OCI-LY3 (cell line): ENCODE measurements at regions not wholly inside any gene's neighbourhood (a gene's known extent, or its start where the extent isn't known, plus 50 kb on each side); places are given as distances from the start of the nearest gene placed in this dataset.

Source experiments
- H2AFZ ChIP-seq: fragments of 200-600, 300-600 bp; shearing (Covaris generic); 2 replicates; pipeline ENCODE4 v1.6.0; 2014; ENCODE audit warnings: antibody characterized with exemption, low read depth, low read length
- H3K27ac ChIP-seq: fragments of 200-600, 300-600 bp; sonication (generic); 2 replicates; pipeline ENCODE4 v1.5.1; 2014; ENCODE audit warnings: mild to moderate bottlenecking, low read length, moderate library complexity, mixed read lengths
- H3K27me3 ChIP-seq: fragments of 200-600, 300-600 bp; sonication (generic); 2 replicates; pipeline ENCODE4 v1.6.1; 2014; ENCODE audit warnings: low read depth, low read length, mixed read lengths
- H3K36me3 ChIP-seq: fragments of 200-600, 300-600 bp; sonication (generic); replicated peaks from 2 replicates; pipeline ENCODE3; 2014; ENCODE audit warnings: low read depth, low read length, mixed read lengths
- H3K4me1 ChIP-seq: fragments of 300-600, 200-600 bp; sonication (generic); 2 replicates; pipeline ENCODE4 v1.6.1; 2014; ENCODE audit warnings: low read length, mixed read lengths
- H3K4me2 ChIP-seq: fragments of 200-600, 300-600 bp; sonication (generic); 2 replicates; pipeline ENCODE4 v1.6.1; 2014; ENCODE audit warnings: low read length, mixed read lengths
- H3K4me3 ChIP-seq: fragments of 300-600, 200-600 bp; sonication (generic); 2 replicates; pipeline ENCODE4 v1.5.1; 2014; ENCODE audit warnings: antibody characterized with exemption, mild to moderate bottlenecking, low read length, moderate library complexity
- H3K79me2 ChIP-seq: fragments of 300-600, 200-600 bp; shearing (Covaris generic); 2 replicates; pipeline ENCODE4 v1.6.1; 2014; ENCODE audit warnings: mild to moderate bottlenecking, low read length, mixed read lengths
- H3K9ac ChIP-seq: fragments of 300-600, 200-600 bp; shearing (Covaris generic); 2 replicates; pipeline ENCODE4 v1.6.0; 2014; ENCODE audit warnings: mild to moderate bottlenecking, low read length, moderate library complexity
- H3K9me3 ChIP-seq: fragments of 200-600, 300-600 bp; shearing (Covaris generic); 2 replicates; pipeline ENCODE4 v1.6.1; 2014; ENCODE audit warnings: low read length, mixed read lengths; ENCODE audit not compliant: insufficient read depth
- H4K20me1 ChIP-seq: fragments of 200-600, 300-600 bp; sonication (generic); 2 replicates; pipeline ENCODE4 v1.6.1; 2016; ENCODE audit warnings: low read length, mixed read lengths; ENCODE audit not compliant: insufficient read depth
- EZH2phosphoT487 ChIP-seq: fragments of 200-600 bp; shearing (Covaris generic); IDR thresholded peaks from 2 replicates; pipeline ENCODE4 v1.6.1; 2018; ENCODE audit warnings: antibody characterized with exemption, mixed run types, low read depth
- TF ChIP-seq, protein P1 (sequence below): fragments of 200-600, 300-600 bp; sonication (generic); IDR thresholded peaks from 2 replicates; pipeline ENCODE4 v1.5.1; 2014; ENCODE audit warnings: antibody characterized with exemption, low read length, low read depth

DNA sequence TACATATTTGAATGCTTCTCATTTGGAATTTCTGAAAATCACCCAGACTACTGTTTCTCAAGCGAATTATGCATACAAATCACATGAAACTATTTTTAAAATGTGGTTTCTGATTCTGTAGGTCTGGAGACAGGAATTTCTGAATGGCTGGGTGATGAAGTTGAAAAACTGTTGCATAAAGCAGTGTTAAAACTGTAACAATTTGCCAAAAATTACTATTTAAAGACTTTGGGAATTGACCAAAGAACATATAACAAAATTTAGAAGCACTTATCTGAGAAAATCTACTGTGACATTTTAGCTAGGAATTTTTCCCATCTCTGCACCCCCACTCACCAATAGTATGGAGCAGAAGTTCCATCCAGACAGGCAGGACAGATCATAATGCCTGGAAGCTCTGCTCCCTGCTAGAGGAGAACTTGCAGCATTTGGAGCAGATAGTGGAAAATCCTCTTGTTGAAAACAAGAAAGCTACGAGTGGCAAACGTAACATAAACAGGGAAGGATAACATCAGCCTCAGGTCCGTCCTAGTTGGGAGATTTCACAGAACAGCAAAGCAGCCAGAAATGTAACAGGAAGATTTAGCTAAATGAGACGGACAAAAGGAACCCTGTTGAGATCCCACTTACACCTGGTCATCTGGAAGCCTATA lies 132.3 kb upstream of the MCTP2 start:
- Histone ChIP-seq H3K79me2 (no peaks in the 10 kb centered on the region), H3K4me1 (no peaks in the 10 kb centered on the region), H3K9me3 (no peaks in the 10 kb centered on the region), H3K9ac (no peak overlapping the region), H3K27me3 (peaks cover 3% of the 10 kb centered on the region; the same call in 1 of the 2 replicates), H3K27ac (no peak overlapping the region), H3K4me3 (no peak overlapping the region), H2AFZ (no peak overlapping the region), H4K20me1 (no peaks in the 10 kb centered on the region), H3K4me2 (no peak overlapping the region), H3K36me3 (no peaks in the 10 kb centered on the region)
- TF ChIP-seq, protein P1, sequence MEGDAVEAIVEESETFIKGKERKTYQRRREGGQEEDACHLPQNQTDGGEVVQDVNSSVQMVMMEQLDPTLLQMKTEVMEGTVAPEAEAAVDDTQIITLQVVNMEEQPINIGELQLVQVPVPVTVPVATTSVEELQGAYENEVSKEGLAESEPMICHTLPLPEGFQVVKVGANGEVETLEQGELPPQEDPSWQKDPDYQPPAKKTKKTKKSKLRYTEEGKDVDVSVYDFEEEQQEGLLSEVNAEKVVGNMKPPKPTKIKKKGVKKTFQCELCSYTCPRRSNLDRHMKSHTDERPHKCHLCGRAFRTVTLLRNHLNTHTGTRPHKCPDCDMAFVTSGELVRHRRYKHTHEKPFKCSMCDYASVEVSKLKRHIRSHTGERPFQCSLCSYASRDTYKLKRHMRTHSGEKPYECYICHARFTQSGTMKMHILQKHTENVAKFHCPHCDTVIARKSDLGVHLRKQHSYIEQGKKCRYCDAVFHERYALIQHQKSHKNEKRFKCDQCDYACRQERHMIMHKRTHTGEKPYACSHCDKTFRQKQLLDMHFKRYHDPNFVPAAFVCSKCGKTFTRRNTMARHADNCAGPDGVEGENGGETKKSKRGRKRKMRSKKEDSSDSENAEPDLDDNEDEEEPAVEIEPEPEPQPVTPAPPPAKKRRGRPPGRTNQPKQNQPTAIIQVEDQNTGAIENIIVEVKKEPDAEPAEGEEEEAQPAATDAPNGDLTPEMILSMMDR = no peak
- TF ChIP-seq EZH2phosphoT487 = no peak

DNA sequence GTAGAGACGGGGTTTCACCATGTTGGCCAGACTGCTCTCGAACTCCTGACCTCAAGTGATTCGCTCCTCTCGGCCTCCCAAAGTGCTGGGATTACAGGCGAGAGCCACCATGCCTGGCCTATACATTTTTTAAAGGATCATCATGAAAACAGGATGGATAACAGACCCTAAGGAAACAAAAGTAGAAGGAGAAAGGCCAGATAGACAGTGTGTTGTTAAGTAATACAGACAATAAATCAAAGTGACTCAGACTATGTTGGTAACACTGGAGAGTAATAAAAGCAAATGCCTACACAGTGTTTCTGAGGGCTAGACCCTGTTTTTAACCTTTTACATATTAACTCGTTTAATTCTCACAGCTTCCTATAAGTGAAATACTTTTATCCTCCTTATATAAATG lies 133.8 kb upstream of the MCTP2 start:
- H3K36me3 ChIP-seq = no peaks in the 10 kb centered on the region
- H3K9me3 ChIP-seq = no peaks in the 10 kb centered on the region
- H3K4me3 ChIP-seq = no peak overlapping the region
- H3K9ac ChIP-seq = no peak overlapping the region
- no peak overlapping the region for H3K4me2 ChIP-seq
- H3K27ac ChIP-seq = no peak overlapping the region
- H3K4me1 ChIP-seq = no peaks in the 10 kb centered on the region
- TF ChIP-seq, protein P1 = no peak
- no peak for TF ChIP-seq EZH2phosphoT487
- H4K20me1 ChIP-seq = no peaks in the 10 kb centered on the region
- no peak overlapping the region for H2AFZ ChIP-seq
- H3K79me2 ChIP-seq = no peaks in the 10 kb centered on the region
- H3K27me3 ChIP-seq = peaks cover 3% of the 10 kb centered on the region; the same call in 1 of the 2 replicates

DNA sequence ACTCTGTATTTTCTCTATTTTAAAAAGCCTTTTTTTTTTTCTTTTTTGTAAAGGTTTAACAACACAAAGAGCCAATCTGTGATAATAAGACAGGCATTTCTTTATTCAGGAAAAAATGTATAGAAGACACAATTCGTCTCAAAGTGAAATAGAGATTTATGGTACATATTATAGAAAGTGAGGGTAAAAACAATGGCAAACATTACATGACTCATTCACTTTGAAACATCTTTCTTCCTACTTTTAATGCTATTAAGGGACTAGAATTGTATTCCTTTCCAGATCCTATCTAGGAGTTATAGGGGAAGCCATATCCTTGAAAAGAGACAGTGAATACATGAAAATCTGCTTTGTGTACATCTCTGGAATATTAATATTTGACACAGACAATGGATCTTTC lies 137.1 kb upstream of the MCTP2 start:
- H4K20me1 ChIP-seq = no peaks in the 10 kb centered on the region
- H3K27me3 ChIP-seq = peaks cover 6% of the 10 kb centered on the region; the same call in 1 of the 2 replicates
- H3K36me3 ChIP-seq = no peaks in the 10 kb centered on the region
- no peak overlapping the region for H3K4me3 ChIP-seq
- no peak overlapping the region for H3K27ac ChIP-seq
- TF ChIP-seq EZH2phosphoT487 = no peak
- TF ChIP-seq, protein P1 = no peak
- no peak overlapping the region for H3K9ac ChIP-seq
- no peaks in the 10 kb centered on the region for H3K79me2 ChIP-seq
- no peak overlapping the region for H2AFZ ChIP-seq
- no peaks in the 10 kb centered on the region for H3K9me3 ChIP-seq
- H3K4me2 ChIP-seq = no peak overlapping the region
- H3K4me1 ChIP-seq = no peaks in the 10 kb centered on the region

DNA sequence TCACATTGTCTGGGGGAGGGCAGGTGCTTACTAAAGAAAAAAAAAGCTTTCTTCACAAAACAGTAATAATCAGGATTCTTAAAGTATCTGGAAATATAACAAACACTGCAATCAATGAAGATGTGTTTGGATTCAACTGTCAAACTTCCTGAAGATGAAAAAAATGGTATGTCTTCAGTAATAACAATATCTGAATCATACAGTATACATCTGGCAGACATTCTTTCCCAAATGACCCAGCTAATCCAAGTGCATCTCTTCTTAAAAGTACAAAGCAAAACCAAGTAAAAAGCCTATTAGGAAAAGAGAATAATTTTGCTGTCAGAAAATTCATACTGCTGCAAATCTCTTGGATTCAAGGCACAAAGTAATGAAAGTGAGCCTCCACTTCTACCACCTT lies 145.0 kb upstream of the MCTP2 start:
- Histone ChIP-seq H3K9me3 (no peaks in the 10 kb centered on the region), H2AFZ (no peak overlapping the region), H3K4me1 (no peaks in the 10 kb centered on the region), H3K36me3 (no peaks in the 10 kb centered on the region), H3K27me3 (peaks cover 18% of the 10 kb centered on the region; the same call in 1 of the 2 replicates), H3K4me2 (no peak overlapping the region), H3K9ac (no peak overlapping the region), H3K27ac (no peak overlapping the region), H3K4me3 (no peak overlapping the region), H4K20me1 (no peaks in the 10 kb centered on the region), H3K79me2 (no peaks in the 10 kb centered on the region)
- TF ChIP-seq, protein P1 = no peak
- no peak for TF ChIP-seq EZH2phosphoT487
